HG03039 (cell line): ENCODE measurements at regions not wholly inside any gene's neighbourhood (a gene's known extent, or its start where the extent isn't known, plus 50 kb on each side); places are given as distances from the start of the nearest gene placed in this dataset.
A peak's percentile ranks its signal among the peaks of the same experiment; 100 is the strongest.

Experiments used
- ATAC-seq: cut with Tn5 transposase; IDR thresholded peaks from one replicate; pipeline ENCODE4 v1.9.1; 2021; ENCODE audit warnings: mild to moderate bottlenecking, moderate library complexity; ENCODE audit not compliant: unreplicated experiment

DNA sequence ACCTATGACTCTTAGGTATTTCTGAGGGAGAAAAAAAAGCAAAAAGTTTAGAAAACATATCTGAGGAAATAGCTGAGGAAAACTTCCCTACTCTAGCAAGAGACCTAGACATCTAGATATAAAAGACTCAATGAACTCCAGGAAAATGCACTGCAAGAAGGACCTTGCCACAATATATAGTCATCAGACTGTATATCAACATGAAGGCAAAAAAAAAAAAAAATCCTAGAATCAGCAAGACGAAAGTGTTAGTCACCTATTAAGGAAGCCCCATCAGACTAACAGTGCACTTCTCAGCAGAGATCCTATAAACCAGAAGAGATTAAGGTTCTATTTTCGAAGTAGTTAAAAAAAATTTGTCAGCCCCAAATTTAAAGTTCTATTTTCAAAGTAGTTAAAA is 166.2 kb downstream of the TMEM38B start:
- ATAC-seq = no peak

DNA sequence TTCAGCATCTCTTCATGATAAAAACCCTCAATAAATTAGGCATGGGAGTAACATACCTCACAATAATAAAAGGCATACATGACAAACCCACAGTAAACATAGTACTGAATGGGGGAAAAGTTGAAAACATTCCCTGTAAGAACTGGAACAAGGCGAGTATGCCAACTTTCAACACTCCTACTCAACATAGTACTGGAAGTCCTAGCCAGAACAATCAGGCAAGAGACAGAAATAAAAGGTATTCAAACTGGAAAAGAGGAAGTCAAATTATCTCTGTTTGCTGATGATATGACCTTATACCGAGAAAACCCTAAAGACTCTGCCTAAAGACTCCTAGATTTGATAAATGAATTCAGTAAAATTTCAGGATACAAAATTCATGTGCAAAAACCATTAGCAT is 167.6 kb downstream of the TMEM38B start:
- ATAC-seq = no peak

DNA sequence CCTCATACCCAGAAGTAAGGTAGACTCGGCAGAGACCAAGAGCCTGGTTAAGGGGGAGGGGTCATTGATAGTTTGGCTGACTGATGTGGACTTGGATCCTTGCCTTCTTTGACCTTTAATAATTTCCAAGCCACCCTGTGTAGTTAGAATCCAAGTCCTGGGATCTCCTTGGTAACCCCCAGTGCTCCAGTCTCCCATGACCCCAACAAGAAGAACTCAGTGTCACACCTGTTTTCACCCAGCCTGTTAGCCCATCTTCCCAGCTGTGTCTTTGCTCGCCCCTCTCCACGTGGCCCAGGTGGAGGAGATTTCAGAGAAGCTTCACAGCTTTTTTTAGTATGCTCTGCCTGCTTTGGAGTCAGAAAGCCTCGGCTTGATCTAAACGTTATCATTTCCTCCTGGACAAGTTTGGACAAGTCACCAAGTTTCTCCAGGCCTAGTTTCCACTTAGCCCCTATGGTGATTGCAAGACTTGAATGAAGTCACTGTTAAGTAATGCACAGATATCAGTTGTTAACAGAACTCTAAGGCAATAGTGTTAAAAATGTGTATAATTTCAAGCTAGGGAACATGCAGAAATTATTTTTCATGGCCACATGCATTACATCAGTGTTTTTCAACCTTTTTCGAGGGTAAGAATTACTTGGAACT is 170.0 kb downstream of the TMEM38B start:
- ATAC-seq = no peak

DNA sequence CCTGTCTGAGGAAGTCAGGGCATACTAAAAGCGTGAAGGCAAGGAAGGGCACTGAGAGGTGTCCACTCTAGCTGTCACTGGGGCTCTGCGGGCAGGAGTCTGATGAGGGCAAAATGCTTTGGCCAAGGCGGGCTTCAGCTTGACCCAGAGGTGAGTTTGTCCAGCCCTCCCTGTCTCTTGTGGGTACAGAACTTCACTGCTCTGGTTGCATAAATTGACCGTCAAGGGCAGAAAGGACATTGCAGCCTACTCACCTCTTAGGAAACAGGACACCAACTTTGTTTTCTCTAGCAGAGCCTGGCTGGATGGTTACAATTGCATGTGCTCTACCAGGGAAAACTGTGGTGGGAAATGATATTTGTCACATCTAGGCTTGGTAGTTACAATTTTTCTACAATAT is 170.9 kb downstream of the TMEM38B start:
- no peak for ATAC-seq

DNA sequence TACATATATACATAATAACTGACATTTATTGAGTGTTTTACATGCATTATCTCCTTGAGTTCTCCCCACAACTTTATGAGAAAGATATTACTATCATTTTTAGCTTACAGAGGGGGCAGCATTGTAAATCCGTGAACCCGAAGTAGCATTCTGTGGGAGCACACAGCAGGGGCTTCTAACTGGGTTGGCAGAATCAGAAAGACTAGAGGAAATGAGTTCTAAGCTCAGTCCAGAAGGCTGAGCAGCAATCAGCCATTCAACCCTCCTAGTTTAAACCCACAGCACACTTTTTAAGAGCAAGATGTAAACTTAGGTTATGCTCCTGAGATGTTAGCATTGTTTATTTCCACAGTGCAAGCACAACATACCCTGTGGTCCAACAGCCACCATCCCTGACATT is 177.2 kb downstream of the TMEM38B start:
- no peak for ATAC-seq

DNA sequence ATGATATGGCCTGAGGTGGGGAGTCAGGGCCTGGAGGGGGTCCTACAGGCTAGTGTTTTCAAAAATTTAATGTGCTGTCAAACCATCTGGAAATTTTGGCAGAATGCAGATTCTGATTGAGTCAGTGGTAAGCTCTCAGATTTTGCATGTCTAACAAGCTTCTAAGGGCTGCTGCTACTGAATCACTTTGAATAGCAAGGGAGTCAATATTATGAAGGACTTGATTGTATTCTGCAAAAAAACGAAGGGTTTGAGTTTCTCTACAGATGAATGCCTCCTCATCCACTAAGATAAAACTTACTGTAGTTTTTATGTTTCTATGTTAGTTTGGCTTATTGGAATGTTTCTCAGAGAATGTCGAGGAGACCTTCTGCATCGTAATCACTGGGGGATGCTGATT is 179.5 kb downstream of the TMEM38B start:
- no peak for ATAC-seq

DNA sequence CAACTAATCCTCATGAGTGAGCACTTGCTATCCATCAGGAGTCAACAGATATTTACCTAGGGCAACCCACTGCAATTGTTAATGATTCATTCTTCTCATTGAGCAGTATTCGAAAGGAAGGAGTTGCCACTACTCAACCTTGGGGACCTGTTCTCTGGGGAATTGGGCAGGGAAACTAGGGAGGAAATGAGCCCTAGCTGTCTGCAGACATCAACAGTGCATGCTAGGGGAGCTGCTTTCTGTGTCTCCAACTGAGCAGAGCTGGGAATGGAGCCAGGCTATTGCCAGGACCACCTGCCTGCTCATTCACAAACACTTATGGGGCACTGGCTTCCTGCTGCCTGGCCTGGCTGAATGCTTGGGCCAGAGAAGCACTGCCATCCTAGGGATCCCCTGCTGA is 183.4 kb downstream of the TMEM38B start:
- no peak for ATAC-seq

DNA sequence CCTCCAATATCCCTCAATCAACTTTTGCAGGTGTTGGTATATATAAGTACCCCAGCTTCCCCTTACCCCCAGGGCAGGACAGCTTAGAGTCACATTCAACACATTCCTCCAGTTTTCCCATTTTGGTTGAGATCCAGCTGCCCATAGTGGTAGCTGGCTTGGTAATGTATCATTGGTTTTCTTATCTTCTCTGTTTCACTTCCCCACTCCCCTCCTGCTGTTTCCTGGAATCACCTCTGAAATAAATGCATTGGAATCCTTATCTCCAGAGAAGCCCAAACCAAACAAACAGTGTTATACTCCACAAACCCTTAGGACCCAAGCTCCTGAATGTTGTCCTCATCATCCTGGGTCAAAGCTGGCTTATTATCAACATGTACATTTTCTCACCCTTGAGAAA is 184.8 kb downstream of the TMEM38B start:
- ATAC-seq = no peak

DNA sequence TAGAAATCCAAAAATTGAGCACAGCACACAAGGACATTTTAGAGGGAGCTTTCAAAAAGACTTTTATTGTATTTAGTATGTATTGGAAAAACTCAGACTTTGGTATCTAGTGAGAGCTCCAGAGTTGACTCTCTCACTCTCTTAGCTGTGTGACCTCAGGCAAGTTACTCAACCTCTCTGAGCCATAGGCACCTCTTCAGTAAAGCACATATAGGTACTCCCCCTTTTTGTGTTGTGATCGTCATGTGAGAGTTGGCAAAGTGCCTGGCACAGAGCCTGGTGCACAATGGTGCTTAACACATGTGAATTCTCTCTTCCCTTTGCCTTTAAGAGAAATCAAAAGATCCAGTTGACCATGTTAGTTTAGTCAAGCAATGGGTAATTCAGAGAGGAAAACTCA is 186.2 kb downstream of the TMEM38B start:
- no peak for ATAC-seq

DNA sequence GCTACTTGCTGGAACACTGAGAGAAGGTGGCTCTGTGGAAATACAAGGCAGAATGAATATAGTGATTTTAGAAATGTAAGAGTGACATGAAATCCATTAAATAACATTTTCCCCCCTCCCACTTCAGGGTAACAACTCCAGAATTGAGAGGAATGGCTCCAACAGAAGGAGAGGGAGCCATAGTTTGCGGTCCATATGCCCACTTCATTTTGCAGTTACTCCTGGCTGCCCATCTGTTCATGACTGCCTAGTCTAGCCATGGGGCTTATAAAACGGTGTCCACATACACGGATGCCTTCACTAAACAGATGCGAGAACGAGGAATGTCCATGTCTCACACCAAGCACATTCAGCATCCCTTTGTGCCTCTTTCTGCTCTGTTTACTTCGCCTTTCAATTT is 186.7 kb downstream of the TMEM38B start:
- ATAC-seq = no peak

DNA sequence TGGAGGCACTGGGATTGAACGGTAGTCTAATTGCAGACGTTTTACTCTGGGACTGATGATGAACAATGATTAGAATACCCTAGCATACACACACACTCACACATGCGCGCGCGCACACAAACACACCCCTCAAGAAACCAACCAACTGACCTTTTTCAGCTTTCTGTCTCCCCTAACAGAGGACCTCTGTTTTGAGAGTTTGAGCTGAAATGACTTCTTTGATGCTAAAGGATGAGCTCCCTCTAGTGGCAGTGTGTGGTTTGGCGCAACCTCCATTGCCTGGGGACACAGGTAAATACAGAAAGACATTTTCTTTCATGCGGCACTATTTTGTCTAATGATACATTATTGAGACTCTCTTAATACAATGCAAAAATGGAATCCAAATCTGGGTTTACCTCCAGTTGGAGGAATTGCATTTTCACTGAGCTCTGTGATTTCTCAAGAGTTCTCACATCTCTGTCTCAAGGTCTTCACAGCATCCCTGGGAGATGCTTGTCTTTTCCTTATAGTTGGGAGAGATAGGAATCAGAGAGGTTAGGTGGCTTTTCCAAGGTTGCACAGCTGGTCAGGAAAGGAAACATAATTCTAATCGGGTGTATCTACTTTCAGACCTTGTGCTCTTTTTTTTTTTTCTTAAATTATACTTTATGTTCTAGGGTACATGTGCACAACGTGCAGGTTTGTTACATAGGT is 187.5 kb downstream of the TMEM38B start:
- ATAC-seq = no peak

DNA sequence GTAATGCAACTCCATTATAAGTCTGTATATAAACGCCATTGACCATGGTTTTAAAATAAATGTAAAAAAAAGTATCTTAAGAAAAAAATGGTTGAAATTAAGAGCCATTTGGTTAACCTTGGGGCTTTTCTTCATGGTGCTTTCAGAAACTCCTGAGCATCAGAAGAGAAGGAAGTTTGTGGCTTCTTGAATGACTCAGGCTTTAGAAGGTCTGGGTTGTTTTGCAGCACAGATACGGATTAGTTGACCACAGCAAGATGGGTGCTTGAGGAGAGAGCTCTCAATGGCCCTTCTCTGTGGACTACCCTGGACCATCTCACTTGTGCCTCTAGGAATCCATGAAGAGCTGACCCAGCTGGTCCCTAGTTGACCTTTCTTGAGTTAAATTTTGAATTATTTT is 189.5 kb downstream of the TMEM38B start:
- peak; percentile 97 for ATAC-seq

DNA sequence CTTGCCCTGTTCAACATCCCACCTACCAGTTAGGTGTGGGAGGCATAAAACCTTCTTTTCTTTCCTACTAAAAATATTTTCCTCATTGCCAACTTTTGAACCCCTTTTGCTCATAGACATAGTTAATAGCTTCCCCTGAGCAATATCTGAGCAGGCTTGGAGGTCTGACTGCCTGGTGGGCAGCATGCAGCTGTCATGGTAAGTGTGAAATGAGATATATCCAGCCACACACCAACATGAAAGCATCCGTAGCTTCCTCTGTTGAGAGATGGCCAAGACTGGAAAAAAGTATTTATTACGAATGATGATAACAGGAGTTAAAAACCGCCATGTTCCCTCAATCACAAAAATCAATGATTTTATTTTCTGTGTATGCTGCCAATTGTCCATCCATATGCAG is 190.1 kb downstream of the TMEM38B start:
- ATAC-seq = no peak

DNA sequence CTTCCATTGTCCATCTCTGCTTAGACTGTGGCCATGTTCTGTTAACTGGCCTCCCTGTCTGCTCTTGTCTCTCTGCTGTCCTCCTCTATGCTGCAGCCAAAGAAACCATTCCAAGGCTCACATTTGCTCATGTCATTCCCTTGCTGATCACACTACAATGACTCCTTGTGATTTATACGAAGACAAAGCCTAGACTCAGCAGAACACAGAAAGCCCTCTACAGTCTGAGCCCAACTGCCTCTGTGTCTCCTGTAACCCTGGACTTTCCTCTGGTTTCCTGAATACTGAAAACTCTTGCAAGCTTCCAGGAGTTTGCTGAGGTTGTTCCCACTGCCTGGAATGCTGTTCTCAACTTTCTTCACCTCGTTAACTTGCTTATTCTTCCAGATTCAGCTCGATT is 191.8 kb downstream of the TMEM38B start:
- ATAC-seq = no peak

DNA sequence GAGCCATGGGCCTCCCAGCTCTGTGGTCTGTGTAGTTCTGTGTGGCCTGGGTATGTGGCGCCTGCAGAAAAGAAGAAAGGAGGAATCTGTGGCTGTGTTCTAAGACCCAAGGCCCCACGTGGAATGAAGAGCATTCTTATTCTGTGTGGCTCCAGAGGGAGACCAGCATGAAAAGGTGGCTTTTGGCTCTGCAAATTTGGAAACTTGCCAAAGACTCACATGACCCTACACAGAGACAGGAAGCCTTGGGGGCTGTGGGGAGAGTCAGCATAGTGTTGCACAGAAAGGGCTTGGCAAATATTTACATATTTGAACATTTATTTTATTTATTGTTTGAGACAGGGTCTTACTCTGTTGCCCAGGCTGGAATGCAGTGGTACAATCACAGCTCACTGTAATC is 193.3 kb downstream of the TMEM38B start:
- no peak for ATAC-seq

DNA sequence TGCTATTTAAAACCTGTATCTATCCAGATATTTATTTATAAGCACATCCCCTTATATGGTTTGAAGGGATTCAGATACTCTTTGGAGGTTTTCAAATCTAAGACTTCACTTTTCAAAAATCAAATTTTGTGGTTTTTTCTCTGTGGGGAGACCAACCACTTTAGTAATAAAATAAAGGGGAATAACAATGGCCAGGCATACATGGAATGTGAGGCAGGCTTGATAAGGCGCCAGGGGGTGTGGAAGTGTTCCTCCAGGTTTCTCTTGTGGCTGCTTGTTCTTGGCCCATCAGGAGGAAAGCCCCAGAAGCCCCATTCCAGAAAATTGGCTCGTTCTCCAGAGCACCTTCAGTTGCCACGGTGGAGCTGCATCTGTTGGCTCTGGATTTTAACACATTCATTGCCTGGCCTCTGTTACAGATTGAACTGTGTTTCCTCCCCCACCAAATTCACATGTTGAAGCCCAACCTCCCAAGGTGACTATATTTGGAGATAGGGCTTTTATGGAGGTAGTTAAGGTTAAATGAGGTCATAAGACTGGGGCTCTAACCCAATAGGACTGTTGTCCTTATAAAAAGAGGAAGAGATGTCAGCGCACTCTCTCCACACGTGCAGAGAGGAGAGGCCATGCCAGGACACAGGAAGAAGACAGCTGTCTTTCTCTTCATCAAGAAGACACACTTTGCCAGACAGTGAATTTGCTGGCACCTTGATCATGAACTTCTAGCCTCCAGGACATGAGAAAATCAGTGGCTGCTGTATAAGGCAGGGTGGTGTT is 195.9 kb downstream of the TMEM38B start:
- no peak for ATAC-seq

DNA sequence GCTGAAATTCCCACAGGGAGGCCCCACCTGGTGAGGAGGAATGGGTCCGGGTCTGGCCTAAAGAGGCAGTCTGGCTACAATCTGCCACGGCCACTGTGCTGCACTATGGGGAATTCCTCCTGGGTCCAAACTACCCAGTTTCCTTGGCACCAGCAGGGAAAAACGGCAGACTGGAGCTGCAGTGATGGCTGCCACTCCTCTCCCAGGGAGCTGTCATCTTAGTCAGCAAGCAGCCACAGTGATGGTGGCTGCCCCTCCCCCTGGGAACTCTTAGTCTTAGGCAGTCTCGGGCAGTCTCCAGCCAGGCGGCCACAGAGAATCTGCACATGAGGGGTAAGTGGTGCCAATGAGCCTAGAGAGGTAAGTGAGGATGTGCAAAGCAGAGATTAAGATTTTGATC is 205.8 kb downstream of the TMEM38B start:
- no peak for ATAC-seq

DNA sequence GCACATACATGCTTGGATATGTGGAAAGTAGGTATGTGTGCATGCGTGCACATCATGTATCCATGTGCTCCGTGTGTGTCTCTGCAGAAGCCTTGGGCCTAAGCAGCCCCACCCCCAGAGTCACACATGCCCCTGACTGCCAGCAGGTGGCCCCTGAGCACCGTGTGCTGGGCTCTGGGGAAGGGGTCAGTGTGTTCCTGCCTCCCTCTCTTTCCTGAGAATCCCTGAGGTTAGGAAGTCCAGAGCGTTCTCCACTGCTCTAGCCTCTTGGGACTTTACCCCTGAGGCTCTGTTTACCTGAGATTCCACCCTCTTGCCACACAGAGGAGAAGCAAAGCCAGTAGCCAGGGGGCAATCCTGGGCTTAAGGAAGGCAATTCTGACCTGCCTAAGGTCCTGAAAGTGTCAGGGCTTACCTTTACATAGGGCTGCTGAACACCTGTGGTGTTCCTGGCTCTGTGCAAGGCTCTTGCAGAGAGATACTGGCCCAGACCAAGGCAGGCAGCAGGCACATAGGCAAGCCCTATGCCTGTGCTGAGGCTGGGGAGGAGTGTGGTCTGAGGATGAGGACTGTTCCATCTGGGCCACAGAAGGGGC is 207.3 kb downstream of the TMEM38B start:
- ATAC-seq = peak; percentile 67

DNA sequence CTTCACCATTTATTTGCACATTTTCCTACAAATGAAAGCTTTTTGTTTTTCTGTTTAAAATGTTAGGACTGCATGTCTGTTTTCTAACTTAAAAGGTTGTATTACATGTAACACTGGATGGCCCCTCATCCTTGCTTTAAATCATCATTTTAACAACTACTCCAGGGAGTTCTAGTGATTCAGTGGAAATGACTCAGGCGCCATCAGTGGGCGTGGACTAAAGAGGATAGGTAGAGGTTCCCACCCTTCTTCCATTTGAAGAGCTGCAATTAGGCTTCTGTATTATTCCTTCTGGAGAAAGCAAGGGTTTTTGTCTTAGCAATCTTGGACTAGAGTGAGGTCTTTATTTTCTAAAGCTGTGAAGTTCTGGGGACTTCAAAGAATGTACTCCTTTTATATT is 213.7 kb downstream of the TMEM38B start:
- no peak for ATAC-seq

DNA sequence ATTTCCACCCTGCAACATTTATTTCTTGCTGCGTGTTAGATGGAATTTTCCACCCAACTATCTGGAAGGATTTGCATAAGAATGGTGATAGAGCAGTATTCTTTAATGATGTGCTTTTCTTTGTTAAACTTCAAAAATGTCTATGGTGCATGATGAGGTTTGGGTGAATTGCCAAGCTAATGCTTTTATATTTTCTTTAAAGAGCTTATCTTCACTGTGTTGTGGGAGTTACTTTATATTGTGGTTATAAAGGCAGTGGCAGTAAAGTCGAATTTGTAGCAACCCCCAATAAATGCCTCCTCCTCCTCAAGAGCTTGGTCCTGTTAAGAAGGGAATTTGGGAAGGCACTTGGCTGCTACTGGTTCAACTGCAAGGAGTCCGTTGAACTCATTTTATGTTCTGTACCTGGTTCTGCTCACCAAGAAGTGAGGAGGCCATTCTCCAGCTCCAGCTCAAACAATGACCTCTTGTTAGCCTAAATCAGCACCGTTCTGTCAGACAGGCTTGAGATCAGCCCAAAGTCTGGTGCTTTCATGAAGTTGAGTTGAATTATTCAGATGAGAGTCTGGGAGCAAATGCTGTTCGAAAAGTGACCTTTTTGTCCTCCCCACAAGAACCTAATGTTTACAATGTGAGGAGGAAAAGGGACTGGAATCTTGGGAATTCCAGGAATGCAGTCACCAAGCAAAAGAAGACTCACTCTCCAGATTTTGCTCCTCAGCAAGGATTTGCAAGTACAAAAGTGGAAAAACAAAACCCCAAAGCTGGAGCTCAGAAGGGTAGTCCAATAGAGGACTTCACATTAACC is 217.0 kb downstream of the TMEM38B start:
- ATAC-seq = no peak
